Lung (tissue), 11 donors: ENCODE measurements at regions not wholly inside any gene's neighbourhood (a gene's known extent, or its start where the extent isn't known, plus 50 kb on each side); places are given as distances from the start of the nearest gene placed in this dataset.

Experiments
- ATAC-seq: fragments of 200-7000 bp; cut with Tn5 transposase; one replicate; pipeline ENCODE4 v1.9.1; 2020; ENCODE audit warnings: moderate number of reproducible peaks; ENCODE audit not compliant: insufficient read depth, low FRiP score
- DNase-seq, 3 donors: peaks; one replicate each; pipeline ENCODE4 v3.0.0-alpha.2; 2013 to 2017
- H3K27ac ChIP-seq, 2 donors: one replicate each; pipeline ENCODE4 v1.5.1; 2013; ENCODE audit warnings: mild to moderate bottlenecking in 2 of 2, moderate library complexity in 2 of 2, control low read depth in 1 of 2, inconsistent platforms in 1 of 2, low read depth in 1 of 2, low read length in 1 of 2
- H3K27me3 ChIP-seq, 3 donors: one replicate each; pipeline ENCODE4 v1.5.1; 2013; ENCODE audit warnings: low read length in 2 of 3; ENCODE audit not compliant: control insufficient read depth in 3 of 3, insufficient read depth in 3 of 3
- H3K36me3 ChIP-seq, 4 donors: one replicate each; pipeline ENCODE4 v1.5.1; 2013; ENCODE audit warnings: low read length in 4 of 4, mild to moderate bottlenecking in 1 of 4, moderate library complexity in 1 of 4; ENCODE audit not compliant: control insufficient read depth in 4 of 4, insufficient read depth in 4 of 4
- H3K4me1 ChIP-seq, 5 donors: one replicate each; pipeline ENCODE4 v1.5.1; 2013; ENCODE audit warnings: low read length in 5 of 5, mild to moderate bottlenecking in 2 of 5, moderate library complexity in 1 of 5; ENCODE audit not compliant: control insufficient read depth in 5 of 5, insufficient read depth in 5 of 5
- H3K4me3 ChIP-seq: one replicate; pipeline ENCODE4 v1.5.1; 2013; ENCODE audit warnings: mild to moderate bottlenecking, control low read depth, moderate library complexity
- H3K9ac ChIP-seq, 2 donors: one replicate each; pipeline ENCODE4 v1.5.1; 2013; ENCODE audit warnings: low read length in 2 of 2, control low read depth in 1 of 2; ENCODE audit not compliant: insufficient read depth in 1 of 2
- H3K9me3 ChIP-seq, 4 donors: one replicate each; pipeline ENCODE4 v1.5.1; 2013; ENCODE audit warnings: low read length in 3 of 4, mild to moderate bottlenecking in 1 of 4, moderate library complexity in 1 of 4; ENCODE audit not compliant: control insufficient read depth in 4 of 4, insufficient read depth in 3 of 4
- WGBS, 2 donors: extraction: QIAGEN DNeasy Blood & Tissue Kit; methylation state at CpG; one replicate each; pipeline ENCODE4 v1.1.7; 2013; 5-methylcytosine and 5-hydroxymethylcytosine counted together
- TF ChIP-seq, protein P1 (sequence below): IDR thresholded peaks from 2 replicates; pipeline ENCODE4 v1.5.1; 2012; ENCODE audit warnings: mild to moderate bottlenecking; ENCODE audit errors: control extremely low read depth, extremely low read depth
- donor health status: control.
- donor health status: control.
- donor health status: Bipolar disorder and iron deficiency.
- donor health status: healthy.
- donor health status: DM: yes; HTN: yes; CAD: no.

DNA sequence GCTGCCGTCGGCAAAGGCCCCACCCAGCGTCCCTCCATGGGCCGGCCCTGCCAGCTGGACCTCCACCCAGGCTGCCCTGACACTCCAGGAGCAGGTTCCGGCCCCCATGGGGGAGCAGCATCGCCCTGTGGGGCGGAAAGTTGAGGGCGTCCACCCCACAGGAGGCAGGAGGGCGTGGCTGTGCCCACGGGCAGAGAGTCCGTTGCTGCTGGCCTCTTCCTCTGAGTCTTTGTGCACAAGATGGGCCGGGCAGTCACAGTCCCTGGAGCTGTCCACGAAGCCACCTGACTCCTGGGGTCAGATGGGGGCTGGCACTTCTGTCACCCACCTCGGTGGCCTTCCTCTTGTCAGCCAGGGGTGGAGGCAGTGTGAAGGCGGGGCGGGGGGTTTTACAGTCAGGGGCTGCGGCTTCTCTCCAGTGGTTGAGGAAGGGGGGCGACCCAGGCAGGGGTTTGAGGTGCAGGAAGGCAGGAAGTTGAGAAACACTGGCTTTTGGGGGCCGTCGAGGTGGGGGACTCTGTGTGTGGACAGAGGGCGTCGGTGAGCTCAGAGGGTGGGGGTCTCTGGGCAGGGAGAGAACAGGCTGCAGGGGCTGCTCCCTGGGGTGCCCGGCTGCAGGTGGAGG lies 67.2 kb upstream of the TTC34 start:
- no peak for ATAC-seq
- Histone ChIP-seq H3K4me3 (no peak overlapping the region), H3K27me3 (peaks cover 0 to 4% (median 3%) of the 10 kb centered on the region in 3 donors), H3K36me3 (peaks cover 0 to 5% (median 0%) of the 10 kb centered on the region in 4 donors), H3K9me3 (peaks cover 0 to 26% (median 5%) of the 10 kb centered on the region in 4 donors), H3K27ac (no peak overlapping the region), H3K9ac (no peak overlapping the region), H3K4me1 (peaks cover 0 to 5% (median 0%) of the 10 kb centered on the region in 5 donors)
- WGBS, 2 donors, result 51 to 54% methylated on average over 23 of the region's 23 CpGs
- DNase-seq, result no peak
- TF ChIP-seq, protein P1, sequence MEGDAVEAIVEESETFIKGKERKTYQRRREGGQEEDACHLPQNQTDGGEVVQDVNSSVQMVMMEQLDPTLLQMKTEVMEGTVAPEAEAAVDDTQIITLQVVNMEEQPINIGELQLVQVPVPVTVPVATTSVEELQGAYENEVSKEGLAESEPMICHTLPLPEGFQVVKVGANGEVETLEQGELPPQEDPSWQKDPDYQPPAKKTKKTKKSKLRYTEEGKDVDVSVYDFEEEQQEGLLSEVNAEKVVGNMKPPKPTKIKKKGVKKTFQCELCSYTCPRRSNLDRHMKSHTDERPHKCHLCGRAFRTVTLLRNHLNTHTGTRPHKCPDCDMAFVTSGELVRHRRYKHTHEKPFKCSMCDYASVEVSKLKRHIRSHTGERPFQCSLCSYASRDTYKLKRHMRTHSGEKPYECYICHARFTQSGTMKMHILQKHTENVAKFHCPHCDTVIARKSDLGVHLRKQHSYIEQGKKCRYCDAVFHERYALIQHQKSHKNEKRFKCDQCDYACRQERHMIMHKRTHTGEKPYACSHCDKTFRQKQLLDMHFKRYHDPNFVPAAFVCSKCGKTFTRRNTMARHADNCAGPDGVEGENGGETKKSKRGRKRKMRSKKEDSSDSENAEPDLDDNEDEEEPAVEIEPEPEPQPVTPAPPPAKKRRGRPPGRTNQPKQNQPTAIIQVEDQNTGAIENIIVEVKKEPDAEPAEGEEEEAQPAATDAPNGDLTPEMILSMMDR, result no peak

DNA sequence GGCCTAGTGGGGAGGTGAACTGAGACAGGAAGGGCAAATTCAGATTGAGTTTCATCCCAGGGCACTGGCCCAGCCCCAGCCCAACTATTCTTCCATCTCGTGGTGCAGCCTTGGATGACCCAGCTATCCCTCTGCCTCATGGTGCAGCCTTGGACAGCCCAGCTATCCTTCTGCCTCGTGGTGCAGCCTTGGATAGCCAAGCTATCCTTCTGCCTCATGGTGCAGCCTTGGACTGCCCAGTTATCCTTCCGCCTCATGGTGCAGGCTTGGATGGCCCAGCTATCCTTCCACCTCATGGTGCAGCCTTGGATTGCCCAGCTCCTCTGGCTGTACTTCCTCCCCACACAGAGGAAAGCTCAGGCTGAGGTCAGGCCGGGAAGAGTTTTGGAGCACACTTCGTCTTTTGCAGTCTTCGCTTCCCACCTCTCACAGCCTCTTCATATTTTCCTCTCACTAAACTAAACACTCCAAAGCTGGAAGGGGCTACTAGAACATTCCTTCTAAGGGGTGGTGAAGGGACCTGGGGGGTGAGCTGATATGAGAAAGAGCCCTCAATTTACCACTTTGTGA lies 69.8 kb upstream of the TTC34 start:
- 89 to 90% methylated on average over 6 of the region's 6 CpGs for WGBS, 2 donors
- Histone ChIP-seq H3K27ac (no peak overlapping the region), H3K9me3 (peaks cover 0 to 28% (median 5%) of the 10 kb centered on the region in 4 donors), H3K36me3 (peaks cover 0 to 5% (median 0%) of the 10 kb centered on the region in 4 donors), H3K27me3 (peaks cover 0 to 4% (median 3%) of the 10 kb centered on the region in 3 donors), H3K9ac (no peak overlapping the region), H3K4me1 (peaks cover 0 to 25% (median 7%) of the 10 kb centered on the region in 5 donors), H3K4me3 (no peak overlapping the region)
- no peak for DNase-seq
- ATAC-seq, result no peak
- TF ChIP-seq, protein P1, result no peak

DNA sequence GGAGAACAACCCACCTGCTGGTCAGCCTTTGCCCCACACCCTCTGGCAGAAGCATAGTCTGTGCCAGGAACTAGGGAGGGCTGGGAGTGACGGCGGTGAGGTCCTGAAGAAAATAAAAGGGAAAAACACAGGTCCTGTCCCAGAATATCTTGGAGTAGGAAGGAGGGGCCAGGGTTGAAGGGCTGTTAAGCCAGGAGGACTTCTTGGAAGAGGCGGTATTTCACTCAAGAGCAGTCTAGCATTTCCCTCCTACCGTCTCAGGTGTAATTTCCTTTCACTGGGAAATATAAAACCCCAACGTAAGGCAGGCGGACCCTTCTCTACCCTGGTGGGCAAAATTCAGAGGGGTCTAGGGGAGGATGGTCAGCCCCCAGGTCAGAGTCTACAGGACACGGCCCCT lies 72.7 kb upstream of the TTC34 start:
- no peak for ATAC-seq
- WGBS, 2 donors, result 68 to 77% methylated on average over 7 of the region's 7 CpGs

More for the DNA sequence above, 72.7 kb upstream of the TTC34 start:
- Histone ChIP-seq H3K36me3 (peaks cover 0 to 5% (median 0%) of the 10 kb centered on the region in 4 donors), H3K27ac (no peak overlapping the region), H3K4me3 (no peak overlapping the region), H3K9me3 (peaks cover 0 to 28% (median 5%) of the 10 kb centered on the region in 4 donors), H3K4me1 (peaks cover 0 to 35% (median 7%) of the 10 kb centered on the region in 5 donors), H3K27me3 (peaks cover 0 to under 1% (median 0%) of the 10 kb centered on the region in 3 donors), H3K9ac (no peak overlapping the region)
- TF ChIP-seq, protein P1, result no peak
- no peak for DNase-seq
